ENCODE measurements at regions not wholly inside any gene's neighbourhood (a gene's known extent, or its start where the extent isn't known, plus 50 kb on each side); places are given as distances from the start of the nearest gene placed in this dataset.

DNA sequence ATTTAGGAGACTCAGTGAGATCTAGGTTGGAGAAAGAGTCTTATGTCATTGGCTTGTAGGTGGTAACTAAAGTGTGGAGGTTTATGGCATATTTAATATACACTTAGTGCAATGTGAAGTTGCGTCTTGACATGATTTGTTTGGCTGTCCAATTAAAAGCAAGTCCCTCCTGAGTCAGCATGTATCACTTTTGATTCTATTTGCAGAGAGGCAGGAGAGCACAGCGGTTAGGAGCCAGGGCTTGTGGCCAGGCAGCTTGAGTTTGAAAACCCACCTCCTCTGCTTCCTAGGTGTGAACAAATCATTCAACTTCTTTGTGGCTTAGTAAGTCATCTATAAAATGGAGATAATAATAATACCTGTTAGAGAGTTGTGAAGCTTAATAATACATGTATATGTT is 68.5 kb upstream of the OTX2 start:
- Mint-ChIP-seq H3K27ac (no peak overlapping the region), H3K4me3 (no peak overlapping the region), H3K9me3 (ENCODE audit: low read depth) (no peaks in the 10 kb centered on the region), H3K4me1 (no peaks in the 10 kb centered on the region), H3K36me3 (no peaks in the 10 kb centered on the region), H3K27me3 (no peaks in the 10 kb centered on the region)
- ATAC-seq (no peak), DNase-seq (no peak)
- CTCF ChIA-PET, result no interaction called here

DNA sequence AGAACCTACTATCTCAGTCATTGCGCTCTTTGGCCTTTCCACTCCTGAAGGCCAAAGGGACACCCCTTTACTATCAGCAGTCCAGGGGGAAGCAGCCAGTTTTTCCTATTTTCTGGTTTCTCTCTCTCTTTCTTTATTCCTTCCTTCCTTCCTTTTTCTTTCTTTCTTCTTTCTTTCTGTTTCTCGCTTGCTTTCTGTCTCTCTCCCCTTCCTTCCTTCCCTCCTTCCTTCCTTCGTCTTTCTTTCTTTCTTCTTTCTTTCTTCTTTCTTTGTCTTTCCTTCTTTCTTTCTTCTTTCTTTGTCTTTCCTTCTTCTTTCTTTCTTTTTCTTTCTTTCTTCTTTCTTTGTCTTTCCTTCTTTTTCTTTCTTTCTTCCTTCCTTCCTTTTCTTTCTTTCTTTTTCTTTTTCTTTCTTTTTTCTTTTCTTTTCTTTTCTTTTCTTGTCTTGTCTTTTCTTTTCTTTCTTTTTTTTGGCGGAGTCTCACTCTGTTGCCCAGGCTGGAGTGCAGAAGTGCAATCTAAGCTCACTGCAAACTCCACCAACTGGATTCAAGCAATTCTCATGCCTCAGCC is 64.9 kb upstream of the OTX2 start:
- H3K4me3 Mint-ChIP-seq, result no peak overlapping the region
- no peaks in the 10 kb centered on the region for H3K4me1 Mint-ChIP-seq
- H3K27me3 Mint-ChIP-seq, result no peaks in the 10 kb centered on the region
- no peak overlapping the region for H3K27ac Mint-ChIP-seq
- ATAC-seq, result no peak
- no peaks in the 10 kb centered on the region for H3K9me3 Mint-ChIP-seq (ENCODE audit: low read depth)
- H3K36me3 Mint-ChIP-seq, result no peaks in the 10 kb centered on the region
- CTCF ChIA-PET, result no interaction called here
- DNase-seq, result no peak

DNA sequence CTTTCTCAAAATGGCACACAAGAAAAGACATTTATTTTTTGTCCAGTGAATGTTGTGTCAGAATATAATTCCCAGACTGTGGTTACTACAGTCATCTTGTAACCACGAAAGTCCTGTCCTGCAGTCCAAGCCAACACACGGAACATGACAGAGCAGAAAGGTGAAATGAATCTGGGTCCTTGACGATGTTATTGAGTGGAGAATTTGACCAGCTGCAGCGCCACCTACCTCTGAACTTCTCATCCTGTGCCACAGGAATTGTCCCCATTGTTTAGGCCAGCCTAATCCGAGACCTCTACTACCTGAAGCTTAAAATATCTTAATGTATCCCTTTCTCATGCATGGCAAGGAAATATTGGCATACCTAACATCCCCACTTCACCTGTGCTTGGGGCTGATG is 64.1 kb upstream of the OTX2 start:
- no peak overlapping the region for H3K4me3 Mint-ChIP-seq
- no peaks in the 10 kb centered on the region for H3K36me3 Mint-ChIP-seq
- H3K4me1 Mint-ChIP-seq, result no peaks in the 10 kb centered on the region
- ATAC-seq, result no peak
- H3K9me3 Mint-ChIP-seq (ENCODE audit: low read depth), result no peaks in the 10 kb centered on the region
- CTCF ChIA-PET, result no interaction called here
- DNase-seq, result no peak
- no peak overlapping the region for H3K27ac Mint-ChIP-seq
- H3K27me3 Mint-ChIP-seq, result no peaks in the 10 kb centered on the region

DNA sequence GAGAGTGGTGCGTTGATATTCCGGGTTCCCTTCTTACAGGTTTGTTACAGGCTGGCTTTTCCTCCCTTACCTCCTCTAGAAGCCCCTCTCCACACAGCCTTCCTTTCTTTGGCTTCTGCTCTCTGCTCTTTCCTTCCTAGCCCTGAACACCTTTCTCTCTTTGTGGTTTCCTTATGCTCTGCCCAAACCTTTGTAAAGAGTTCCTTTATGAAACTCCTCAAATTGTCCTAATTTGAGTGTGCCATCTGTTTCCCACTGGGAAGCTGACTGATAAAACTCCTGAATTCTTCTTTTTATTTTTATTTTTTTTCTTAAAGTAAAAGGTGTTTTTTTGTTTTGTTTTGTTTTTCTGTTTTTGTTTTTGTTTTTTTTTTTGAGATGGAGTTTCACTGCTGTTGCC is 60.1 kb upstream of the OTX2 start:
- H3K27ac Mint-ChIP-seq, result no peak overlapping the region
- no peak overlapping the region for H3K4me3 Mint-ChIP-seq
- no peaks in the 10 kb centered on the region for H3K9me3 Mint-ChIP-seq (ENCODE audit: low read depth)
- no peaks in the 10 kb centered on the region for H3K27me3 Mint-ChIP-seq
- H3K4me1 Mint-ChIP-seq, result no peaks in the 10 kb centered on the region
- CTCF ChIA-PET, result no interaction called here
- DNase-seq (no peak), ATAC-seq (no peak)
- no peaks in the 10 kb centered on the region for H3K36me3 Mint-ChIP-seq

DNA sequence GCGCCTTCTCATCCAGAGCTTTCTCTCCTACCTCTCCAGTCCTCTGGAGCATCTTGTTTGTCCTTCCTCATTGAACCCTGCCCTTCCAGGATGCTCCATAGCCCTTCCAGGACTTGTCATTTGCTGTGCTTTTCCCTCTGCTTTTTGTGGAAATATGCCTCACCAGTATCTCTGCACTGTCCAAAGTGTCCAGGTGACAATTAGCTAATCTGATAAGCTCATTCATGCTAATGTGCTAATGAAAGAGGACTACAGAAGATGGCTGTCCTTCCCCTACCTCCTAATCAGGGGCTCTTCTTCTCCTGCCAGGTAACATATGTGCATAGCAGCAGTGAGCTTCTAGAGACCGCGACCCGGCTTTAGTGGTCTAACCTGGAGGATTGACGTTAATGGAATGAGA is 58.4 kb upstream of the OTX2 start:
- no peaks in the 10 kb centered on the region for H3K4me1 Mint-ChIP-seq
- H3K9me3 Mint-ChIP-seq (ENCODE audit: low read depth), result no peaks in the 10 kb centered on the region
- CTCF ChIA-PET, result no interaction called here
- H3K36me3 Mint-ChIP-seq, result no peaks in the 10 kb centered on the region
- no peak overlapping the region for H3K27ac Mint-ChIP-seq
- no peak overlapping the region for H3K4me3 Mint-ChIP-seq
- ATAC-seq, result no peak
- no peaks in the 10 kb centered on the region for H3K27me3 Mint-ChIP-seq
- no peak for DNase-seq

DNA sequence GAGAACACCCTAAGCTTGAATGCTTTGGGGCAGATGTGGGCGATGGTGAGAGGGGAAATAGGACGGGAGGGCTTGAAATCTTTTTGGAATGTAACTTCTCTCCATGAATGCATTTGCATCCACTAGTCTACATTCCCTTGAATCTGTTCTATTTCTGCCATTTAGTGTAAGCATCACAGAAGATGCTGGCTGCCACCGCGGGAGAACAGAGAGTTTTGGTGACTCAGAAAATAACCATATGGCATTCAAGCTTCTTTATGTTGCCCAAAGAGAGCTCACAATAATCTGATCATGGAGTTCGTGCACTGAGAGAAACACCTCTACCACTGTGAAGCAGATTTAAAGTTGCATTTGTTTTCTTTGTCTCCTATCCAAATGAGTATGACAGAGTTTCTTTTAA is 52.6 kb upstream of the OTX2 start:
- ATAC-seq (no peak), DNase-seq (no peak)
- H3K36me3 Mint-ChIP-seq, result no peaks in the 10 kb centered on the region
- no peak overlapping the region for H3K4me3 Mint-ChIP-seq
- no peak overlapping the region for H3K27ac Mint-ChIP-seq
- H3K27me3 Mint-ChIP-seq, result peaks cover 5% of the 10 kb centered on the region
- H3K9me3 Mint-ChIP-seq (ENCODE audit: low read depth), result no peaks in the 10 kb centered on the region
- no peaks in the 10 kb centered on the region for H3K4me1 Mint-ChIP-seq
- CTCF ChIA-PET, result no interaction called here

DNA sequence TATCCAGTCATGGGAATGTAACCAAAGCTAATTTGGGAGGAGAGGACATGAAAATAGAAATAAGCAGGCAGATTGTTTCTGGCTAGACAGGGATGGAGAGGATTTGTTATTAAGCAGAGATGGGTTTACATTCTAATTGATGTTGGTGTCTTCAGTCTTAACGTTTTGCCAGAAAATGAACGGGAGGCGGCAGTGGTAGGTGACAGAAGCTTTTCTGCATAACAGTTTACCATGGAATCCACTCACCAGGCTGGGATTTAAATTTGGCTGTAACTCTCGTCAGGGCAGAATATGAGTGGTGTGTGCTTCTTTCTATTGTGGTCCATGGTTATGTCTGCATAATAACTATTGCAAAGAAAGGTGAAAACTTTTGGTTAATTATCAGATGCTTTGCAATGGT is 50.2 kb upstream of the OTX2 start:
- Mint-ChIP-seq H3K9me3 (ENCODE audit: low read depth) (no peaks in the 10 kb centered on the region), H3K27me3 (peaks cover 24% of the 10 kb centered on the region), H3K4me1 (no peaks in the 10 kb centered on the region), H3K4me3 (no peak overlapping the region), H3K27ac (no peak overlapping the region), H3K36me3 (no peaks in the 10 kb centered on the region)
- DNase-seq, result no peak
- CTCF ChIA-PET, result no interaction called here
- ATAC-seq, result no peak
